Caki2 (cell line): ENCODE measurements at regions not wholly inside any gene's neighbourhood (a gene's known extent, or its start where the extent isn't known, plus 50 kb on each side); places are given as distances from the start of the nearest gene placed in this dataset.
A peak's percentile ranks its signal among the peaks of the same experiment; 100 is the strongest.

Source experiments
- DNase-seq: peaks from one replicate; pipeline ENCODE4 v3.0.0-alpha.2; 2015; ENCODE audit warnings: low read depth
- in situ Hi-C: cut with HindIII; loops from 2 replicates; pipeline ENCODE4 v1.10.0; 2016; ENCODE audit warnings: low sequenced_read_pairs, low pct_unique_long_range_greater_than_20kb, mixed read lengths

- in situ Hi-C loops, result no loop called here
- DNase-seq, result no peak
These were observed 186.1 kb downstream of the AASDHPPT start for GRCh38 chr11:106263527-106263926.

- in situ Hi-C loops, result no loop called here
- peak; percentile 7 for DNase-seq
These were observed 193.6 kb downstream of the AASDHPPT start for GRCh38 chr11:106271086-106271485.

- no peak for DNase-seq
- in situ Hi-C loops, result no loop called here
These were observed 194.2 kb downstream of the AASDHPPT start for GRCh38 chr11:106271686-106272085.

GRCh38 chr11:106275151-106275550 lies 197.7 kb downstream of the AASDHPPT start:
- no peak for DNase-seq
- in situ Hi-C loops, result no loop called here

- DNase-seq, result no peak
These were observed 198.7 kb downstream of the AASDHPPT start for GRCh38 chr11:106276126-106276525.

GRCh38 chr11:106276859-106277436 lies 199.5 kb downstream of the AASDHPPT start:
- in situ Hi-C loops, result no loop called here
- DNase-seq, result peak; percentile 13

More at GRCh38 chr11:106276126-106276525, 198.7 kb downstream of the AASDHPPT start:
- in situ Hi-C loops, result no loop called here

GRCh38 chr11:106277484-106277883 lies 200.0 kb downstream of the AASDHPPT start:
- in situ Hi-C loops, result no loop called here

GRCh38 chr11:106278391-106278790 lies 200.9 kb downstream of the AASDHPPT start:
- in situ Hi-C loops, result no loop called here
- no peak for DNase-seq

More at GRCh38 chr11:106277484-106277883, 200.0 kb downstream of the AASDHPPT start:
- no peak for DNase-seq

- no peak for DNase-seq
- in situ Hi-C loops, result no loop called here
These were observed 202.6 kb downstream of the AASDHPPT start for GRCh38 chr11:106280036-106280435.

GRCh38 chr11:106281455-106282173 lies 204.2 kb downstream of the AASDHPPT start:
- in situ Hi-C loops, result no loop called here
- DNase-seq, result peak; percentile 3

- DNase-seq, result no peak
- in situ Hi-C loops, result no loop called here
These were observed 209.5 kb downstream of the AASDHPPT start for GRCh38 chr11:106286881-106287504.

- DNase-seq, result no peak
- in situ Hi-C loops, result no loop called here
These were observed 210.6 kb downstream of the AASDHPPT start for GRCh38 chr11:106288057-106288456.

GRCh38 chr11:106288822-106289387 lies 211.4 kb downstream of the AASDHPPT start:
- in situ Hi-C loops, result no loop called here
- no peak for DNase-seq

GRCh38 chr11:106292526-106292925 lies 215.1 kb downstream of the AASDHPPT start:
- DNase-seq, result no peak
- in situ Hi-C loops, result no loop called here

GRCh38 chr11:106295974-106296373 lies 218.5 kb downstream of the AASDHPPT start:
- in situ Hi-C loops, result no loop called here
- DNase-seq, result no peak

- in situ Hi-C loops, result no loop called here
- no peak for DNase-seq
These were observed 225.0 kb downstream of the AASDHPPT start for GRCh38 chr11:106302416-106302815.

- in situ Hi-C loops, result no loop called here
- no peak for DNase-seq
These were observed 226.8 kb downstream of the AASDHPPT start for GRCh38 chr11:106304274-106304673.

GRCh38 chr11:106305458-106305857 lies 228.0 kb downstream of the AASDHPPT start:
- no peak for DNase-seq
- in situ Hi-C loops, result no loop called here

- in situ Hi-C loops, result no loop called here
- no peak for DNase-seq
These were observed 229.5 kb downstream of the AASDHPPT start for GRCh38 chr11:106306942-106307341.
